Right forelimb (tissue), 1 donor: ENCODE measurements at regions not wholly inside any gene's neighbourhood (a gene's known extent, or its start where the extent isn't known, plus 50 kb on each side); places are given as distances from the start of the nearest gene placed in this dataset.
"Not testable (repeated sequence)": the region's sequence is repeated elsewhere in the genome, so short reads cannot be mapped to it uniquely, and the experiment has no call there.

ENCODE experiments used
- DNase-seq: peaks from one replicate; pipeline ENCODE4 v3.0.0-alpha.2; 2018

DNA sequence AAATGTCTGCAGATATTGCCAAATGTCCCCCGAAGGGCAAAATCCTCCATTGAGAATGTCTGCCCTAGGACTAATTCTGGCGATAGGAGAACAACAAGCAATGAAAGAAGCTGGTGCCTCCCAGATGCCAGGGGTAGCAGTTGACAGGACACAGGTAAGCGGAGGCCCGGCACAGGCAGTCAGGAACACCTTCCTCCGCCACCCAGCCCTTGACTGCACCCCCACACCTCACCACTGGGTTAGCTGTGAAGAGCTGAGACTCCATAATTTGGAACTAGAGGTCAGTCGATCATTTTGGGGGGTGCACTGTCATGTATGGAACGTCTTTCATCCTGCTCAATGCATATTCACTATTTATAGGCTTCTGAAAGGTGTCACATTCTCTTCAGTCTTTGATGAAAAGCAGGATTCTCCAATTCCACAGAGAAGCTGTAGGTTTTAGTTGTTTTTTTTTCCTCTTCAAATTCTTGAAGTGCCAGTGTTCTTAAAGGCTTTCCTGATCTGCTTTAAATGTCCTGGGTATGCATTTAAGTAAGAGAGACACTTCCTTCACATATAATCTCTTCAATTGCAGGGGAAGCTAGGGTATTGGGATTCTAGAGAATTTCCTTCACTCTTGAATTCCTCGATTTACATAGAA lies 111.6 kb upstream of the ZFP42 start:
- DNase-seq: no peak

DNA sequence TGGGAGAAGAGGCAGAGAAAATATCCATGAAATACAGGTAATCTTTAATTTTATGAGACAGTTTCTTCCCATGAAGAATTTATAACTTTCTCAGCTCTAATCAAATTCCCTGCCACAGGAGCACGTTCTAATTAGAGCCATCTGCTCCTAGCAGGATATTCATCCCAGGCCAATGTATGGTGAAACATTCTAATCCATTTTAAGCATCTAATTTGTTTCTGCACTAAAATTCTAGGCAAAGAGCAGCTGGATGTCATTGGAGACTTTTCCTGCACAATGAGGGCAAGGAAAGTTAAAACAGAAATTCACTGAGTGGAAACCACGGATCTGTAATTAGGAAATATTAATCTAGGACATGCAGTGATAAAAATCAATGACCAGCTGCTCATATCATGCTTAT lies 107.7 kb upstream of the ZFP42 start:
- DNase-seq: no peak

DNA sequence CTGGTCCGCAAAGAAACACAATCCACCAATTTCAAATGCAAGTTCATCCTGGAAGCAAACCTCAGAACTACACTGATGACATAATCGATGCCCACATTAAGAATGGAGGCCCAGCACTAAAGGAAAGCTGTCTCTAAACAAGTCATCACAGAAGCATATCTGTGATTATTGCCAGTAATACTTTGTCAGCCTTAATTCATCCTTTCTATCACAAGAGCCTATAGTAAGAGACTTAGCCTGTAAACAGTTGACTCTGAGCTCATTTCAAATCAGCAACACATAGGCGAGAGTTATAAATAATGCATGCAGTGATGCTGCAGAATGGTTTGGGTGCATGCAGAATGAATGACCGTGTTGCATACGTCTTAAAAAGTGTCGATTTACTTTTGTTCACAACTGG lies 105.9 kb upstream of the ZFP42 start:
- no peak for DNase-seq

- no peak for DNase-seq
These were observed 102.2 kb upstream of the ZFP42 start for GRCh38 chr4:187893418-187893817.

- DNase-seq: no peak
These were observed 92.5 kb upstream of the ZFP42 start for GRCh38 chr4:187903106-187903505.

GRCh38 chr4:187903700-187904099 lies 91.9 kb upstream of the ZFP42 start:
- DNase-seq: no peak

GRCh38 chr4:187908079-187908561 lies 87.5 kb upstream of the ZFP42 start:
- peak; percentile 65 for DNase-seq

GRCh38 chr4:187908731-187909130 lies 86.8 kb upstream of the ZFP42 start:
- DNase-seq: no peak

- no peak for DNase-seq
These were observed 84.8 kb upstream of the ZFP42 start for GRCh38 chr4:187910741-187911140.

- DNase-seq: not testable (repeated sequence)
These were observed 80.2 kb upstream of the ZFP42 start for GRCh38 chr4:187915406-187915805.

GRCh38 chr4:187919966-187920365 lies 75.6 kb upstream of the ZFP42 start:
- DNase-seq: no peak

- DNase-seq: no peak
These were observed 73.5 kb upstream of the ZFP42 start for GRCh38 chr4:187921946-187922623.

GRCh38 chr4:187929024-187929423 lies 66.5 kb upstream of the ZFP42 start:
- no peak for DNase-seq

- no peak for DNase-seq
These were observed 60.8 kb upstream of the ZFP42 start for GRCh38 chr4:187934766-187935165.

GRCh38 chr4:187937557-187937956 lies 58.0 kb upstream of the ZFP42 start:
- no peak for DNase-seq

DNA sequence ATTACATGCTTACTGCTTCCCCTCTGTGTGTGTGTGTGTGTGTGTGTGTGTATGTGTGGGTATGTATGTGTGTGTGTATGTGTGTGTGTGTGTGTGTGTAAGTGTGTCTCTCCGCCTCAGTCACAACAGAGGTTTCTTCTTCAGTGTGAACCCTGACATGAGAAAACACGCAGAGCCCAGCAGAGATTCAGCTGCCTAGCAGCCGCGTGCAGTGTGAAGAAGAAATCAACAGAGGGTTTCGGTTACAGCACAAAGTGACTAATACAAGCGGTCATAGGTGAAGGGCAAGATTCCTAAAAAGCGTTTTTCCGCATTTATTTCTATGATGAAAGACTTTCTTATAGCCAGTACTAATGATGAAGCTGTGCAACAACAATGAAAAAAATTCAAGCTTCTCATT lies 55.3 kb upstream of the ZFP42 start:
- no peak for DNase-seq

DNA sequence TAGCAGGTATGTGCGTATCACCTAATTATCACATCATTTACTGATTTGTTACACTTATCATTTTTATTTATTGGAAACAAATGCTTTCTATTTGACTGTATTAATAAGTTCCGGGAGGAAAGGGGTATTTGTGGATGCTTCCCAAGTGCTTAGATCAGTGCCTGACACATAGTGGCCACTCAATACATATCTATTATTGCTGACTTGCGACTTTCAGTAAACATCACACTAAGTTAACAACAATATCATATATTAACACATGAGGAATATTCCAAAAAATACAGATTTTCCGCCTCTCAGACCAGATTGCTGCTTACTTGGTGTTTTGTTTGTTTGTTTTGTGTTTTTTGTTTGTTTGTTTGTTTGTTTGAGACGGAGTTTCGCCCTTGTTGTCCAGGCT lies 52.6 kb upstream of the ZFP42 start:
- DNase-seq: no peak

DNA sequence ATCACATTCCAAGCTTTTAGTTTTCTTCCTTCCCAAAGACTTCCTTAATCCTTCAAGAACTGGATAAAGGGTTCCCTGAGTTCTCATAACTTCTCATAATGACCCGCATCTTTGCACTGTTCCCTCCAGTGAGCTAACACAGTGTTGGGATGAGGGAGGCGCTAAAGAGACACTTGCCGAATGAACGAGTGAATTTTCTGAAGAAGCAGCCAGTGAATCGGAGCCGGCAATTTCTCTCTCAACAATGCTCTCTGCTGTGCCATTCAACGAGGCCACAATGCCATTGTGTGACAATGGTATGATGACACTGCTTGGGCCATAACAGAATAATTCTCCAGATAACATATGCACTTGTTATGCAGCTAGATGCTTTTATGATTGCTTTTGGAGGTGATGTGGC lies 51.4 kb upstream of the ZFP42 start:
- no peak for DNase-seq
